Keratinocyte (primary cell): ENCODE measurements at regions not wholly inside any gene's neighbourhood (a gene's known extent, or its start where the extent isn't known, plus 50 kb on each side); places are given as distances from the start of the nearest gene placed in this dataset.

Experiments
- DNase-seq: peaks from one replicate; pipeline ENCODE4 v3.0.0-alpha.2; 2011; ENCODE audit warnings: low read depth, missing footprints, low spot score
- FAIRE-seq: peaks from 2 replicates; lab custom pipeline; 2011; peaks lifted over from hg19 to GRCh38; lab: Jason Lieb, UNC
- H2AFZ ChIP-seq: 2 replicates; pipeline ENCODE4 v1.6.0; 2012; ENCODE audit warnings: low read length, control low read depth, inconsistent platforms; ENCODE audit not compliant: control insufficient read depth
- H3K27ac ChIP-seq: 2 replicates; pipeline ENCODE4 v1.5.1; 2011; ENCODE audit warnings: low read length; ENCODE audit not compliant: control insufficient read depth, insufficient read depth
- H3K27me3 ChIP-seq: 3 replicates; pipeline ENCODE4 v1.6.0; 2011; ENCODE audit warnings: low read length; ENCODE audit not compliant: control insufficient read depth, insufficient read depth; ENCODE audit errors: extremely low read depth
- H3K36me3 ChIP-seq, 2 experiments: 2 replicates in 1 of 2; 3 replicates in 1 of 2; pipeline ENCODE4 v1.5.1; 2011; ENCODE audit warnings: low read length in 2 of 2, mild to moderate bottlenecking in 1 of 2; ENCODE audit not compliant: control insufficient read depth in 2 of 2, insufficient read depth in 2 of 2; ENCODE audit errors: extremely low read depth in 1 of 2
- H3K4me1 ChIP-seq: 3 replicates; pipeline ENCODE4 v1.5.1; 2011; ENCODE audit warnings: low read length; ENCODE audit not compliant: control insufficient read depth, insufficient read depth; ENCODE audit errors: extremely low read depth
- H3K4me2 ChIP-seq: 3 replicates; pipeline ENCODE4 v1.6.0; 2011; ENCODE audit warnings: low read depth, low read length; ENCODE audit not compliant: control insufficient read depth, insufficient read depth; ENCODE audit errors: extremely low read depth
- H3K4me3 ChIP-seq, 3 experiments: fragments of 200-600 bp in 1 of 3; sonication (generic) in 1 of 3; 2 replicates in 2 of 3; 3 replicates in 1 of 3; pipeline ENCODE4 v1.5.1; 2011 to 2016; ENCODE audit warnings: low read length in 3 of 3, mild to moderate bottlenecking in 3 of 3, control low read depth in 2 of 3, inconsistent platforms in 1 of 3, low read depth in 1 of 3, mixed read lengths in 1 of 3, mixed run types in 1 of 3, moderate library complexity in 1 of 3; ENCODE audit not compliant: control insufficient read depth in 2 of 3, insufficient read depth in 2 of 3; ENCODE audit errors: extremely low read depth in 1 of 3
- H3K79me2 ChIP-seq: 2 replicates; pipeline ENCODE4 v1.6.0; 2012; ENCODE audit warnings: low read length; ENCODE audit not compliant: control insufficient read depth, insufficient read depth
- H3K9ac ChIP-seq: 3 replicates; pipeline ENCODE4 v1.6.0; 2011; ENCODE audit warnings: low read length; ENCODE audit not compliant: control insufficient read depth, insufficient read depth; ENCODE audit errors: extremely low read depth
- H3K9me1 ChIP-seq: 3 replicates; pipeline ENCODE4 v1.6.0; 2011; ENCODE audit warnings: low read length; ENCODE audit not compliant: control insufficient read depth, insufficient read depth; ENCODE audit errors: extremely low read depth
- H3K9me3 ChIP-seq: 2 replicates; pipeline ENCODE4 v1.5.1; 2012; ENCODE audit warnings: low read depth, low read length; ENCODE audit not compliant: control insufficient read depth
- H4K20me1 ChIP-seq: 3 replicates; pipeline ENCODE4 v1.6.0; 2011; ENCODE audit warnings: low read length; ENCODE audit not compliant: control insufficient read depth, insufficient read depth; ENCODE audit errors: extremely low read depth
- EZH2 ChIP-seq: IDR thresholded peaks from one replicate; pipeline ENCODE4 v1.6.1; 2012; ENCODE audit warnings: inconsistent platforms, mild to moderate bottlenecking, low read length, moderate library complexity
- dilution Hi-C: fragments of 300-500 bp; cut with MboI; formaldehyde crosslinking; loops from one replicate; pipeline ENCODE4 v1.7.0; 2020; ENCODE audit warnings: low sequenced_read_pairs; ENCODE audit not compliant: extremely low pct_ligation_motif_present
- TF ChIP-seq, protein P1 (sequence below), 3 experiments: IDR thresholded peaks in 1 of 3; conservative IDR thresholded peaks in 1 of 3; optimal IDR thresholded peaks in 1 of 3; 2 replicates in 2 of 3; 3 replicates in 1 of 3; pipeline versions ENCODE3 to v1.5.1; 2011; ENCODE audit warnings: low read length in 3 of 3, mild to moderate bottlenecking in 3 of 3, moderate library complexity in 2 of 3, control low read depth in 1 of 3, inconsistent platforms in 1 of 3; ENCODE audit not compliant: insufficient read depth in 2 of 3; ENCODE audit errors: extremely low read depth in 1 of 3

DNA sequence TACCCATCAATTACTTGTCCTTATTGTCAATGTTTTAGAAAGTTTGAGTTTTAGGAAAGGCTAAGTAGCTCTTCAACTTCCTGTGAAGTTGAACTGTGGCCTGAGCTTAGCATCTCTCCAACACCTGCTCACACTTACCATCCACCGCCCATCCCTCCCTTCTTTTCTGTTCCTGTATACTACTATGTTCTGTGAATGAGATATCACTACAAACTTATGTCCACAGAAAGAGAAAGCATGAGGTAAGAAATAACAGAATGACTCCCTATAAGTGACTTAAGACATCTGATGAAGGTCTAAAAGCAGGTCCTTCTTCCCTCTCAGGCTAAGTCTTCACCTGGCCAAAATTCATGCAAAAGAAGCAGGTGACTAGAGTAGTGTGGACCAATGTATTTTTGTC, 246.3 kb upstream of the PREP start:
- Histone ChIP-seq H3K4me3 (no peak overlapping the region), H3K9me1 (no peaks in the 10 kb centered on the region), H3K4me2 (no peak overlapping the region), H3K9ac (no peak overlapping the region), H3K4me1 (peaks cover 8% of the 10 kb centered on the region), H3K36me3 (no peaks in the 10 kb centered on the region), H4K20me1 (no peaks in the 10 kb centered on the region), H3K27me3 (no peaks in the 10 kb centered on the region), H3K9me3 (no peaks in the 10 kb centered on the region), H3K79me2 (no peaks in the 10 kb centered on the region), H2AFZ (no peak overlapping the region), H3K27ac (no peak overlapping the region)
- dilution Hi-C loops, result no loop called here
- DNase-seq (no peak), FAIRE-seq (no peak)
- no peak for TF ChIP-seq EZH2
- TF ChIP-seq, protein P1, sequence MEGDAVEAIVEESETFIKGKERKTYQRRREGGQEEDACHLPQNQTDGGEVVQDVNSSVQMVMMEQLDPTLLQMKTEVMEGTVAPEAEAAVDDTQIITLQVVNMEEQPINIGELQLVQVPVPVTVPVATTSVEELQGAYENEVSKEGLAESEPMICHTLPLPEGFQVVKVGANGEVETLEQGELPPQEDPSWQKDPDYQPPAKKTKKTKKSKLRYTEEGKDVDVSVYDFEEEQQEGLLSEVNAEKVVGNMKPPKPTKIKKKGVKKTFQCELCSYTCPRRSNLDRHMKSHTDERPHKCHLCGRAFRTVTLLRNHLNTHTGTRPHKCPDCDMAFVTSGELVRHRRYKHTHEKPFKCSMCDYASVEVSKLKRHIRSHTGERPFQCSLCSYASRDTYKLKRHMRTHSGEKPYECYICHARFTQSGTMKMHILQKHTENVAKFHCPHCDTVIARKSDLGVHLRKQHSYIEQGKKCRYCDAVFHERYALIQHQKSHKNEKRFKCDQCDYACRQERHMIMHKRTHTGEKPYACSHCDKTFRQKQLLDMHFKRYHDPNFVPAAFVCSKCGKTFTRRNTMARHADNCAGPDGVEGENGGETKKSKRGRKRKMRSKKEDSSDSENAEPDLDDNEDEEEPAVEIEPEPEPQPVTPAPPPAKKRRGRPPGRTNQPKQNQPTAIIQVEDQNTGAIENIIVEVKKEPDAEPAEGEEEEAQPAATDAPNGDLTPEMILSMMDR (optimal IDR thresholded peaks at IDR 0.05 in 1 of 3, IDR thresholded peaks at IDR 0.05 in 1 of 3, conservative IDR thresholded peaks at IDR 0.05 in 1 of 3; ENCODE audit: extremely low read depth in 1 of 3, insufficient read depth in 2 of 3, low read length in 3 of 3), result no peak

DNA sequence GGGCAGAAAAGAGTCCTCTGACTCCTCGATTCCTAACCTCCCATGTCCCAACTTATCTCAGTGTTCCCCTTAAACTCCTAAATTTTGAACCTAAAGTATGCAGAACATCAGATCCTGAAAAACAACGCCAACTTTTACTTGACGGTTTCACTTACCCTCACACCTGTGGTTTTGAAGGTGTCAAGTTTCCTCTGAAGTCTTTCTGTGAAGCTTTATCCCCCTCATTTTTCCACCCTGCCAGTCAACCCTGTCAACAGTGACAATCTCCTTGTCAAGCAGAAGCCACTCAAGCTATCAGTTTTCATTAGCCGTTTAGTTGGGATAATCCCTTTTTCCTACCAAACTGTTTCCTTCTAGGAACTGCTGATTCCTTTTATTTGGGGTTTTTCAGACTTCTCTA, 245.4 kb upstream of the PREP start:
- no peak overlapping the region for H3K4me2 ChIP-seq
- FAIRE-seq, result no peak
- no peak overlapping the region for H3K27ac ChIP-seq
- dilution Hi-C loops, result no loop called here
- H2AFZ ChIP-seq, result no peak overlapping the region
- H3K79me2 ChIP-seq, result no peaks in the 10 kb centered on the region
- no peak for DNase-seq
- TF ChIP-seq, protein P1 (optimal IDR thresholded peaks at IDR 0.05 in 1 of 3, IDR thresholded peaks at IDR 0.05 in 1 of 3, conservative IDR thresholded peaks at IDR 0.05 in 1 of 3; ENCODE audit: extremely low read depth in 1 of 3, insufficient read depth in 2 of 3, low read length in 3 of 3), result no peak
- no peak for TF ChIP-seq EZH2
- peaks cover 8% of the 10 kb centered on the region for H3K4me1 ChIP-seq
- H3K27me3 ChIP-seq, result no peaks in the 10 kb centered on the region
- H3K36me3 ChIP-seq, result no peaks in the 10 kb centered on the region
- H3K4me3 ChIP-seq, result no peak overlapping the region
- H3K9ac ChIP-seq, result no peak overlapping the region
- no peaks in the 10 kb centered on the region for H3K9me3 ChIP-seq
- H4K20me1 ChIP-seq, result no peaks in the 10 kb centered on the region
- no peaks in the 10 kb centered on the region for H3K9me1 ChIP-seq
